ENCODE measurements at regions not wholly inside any gene's neighbourhood (a gene's known extent, or its start where the extent isn't known, plus 50 kb on each side); places are given as distances from the start of the nearest gene placed in this dataset.

DNA sequence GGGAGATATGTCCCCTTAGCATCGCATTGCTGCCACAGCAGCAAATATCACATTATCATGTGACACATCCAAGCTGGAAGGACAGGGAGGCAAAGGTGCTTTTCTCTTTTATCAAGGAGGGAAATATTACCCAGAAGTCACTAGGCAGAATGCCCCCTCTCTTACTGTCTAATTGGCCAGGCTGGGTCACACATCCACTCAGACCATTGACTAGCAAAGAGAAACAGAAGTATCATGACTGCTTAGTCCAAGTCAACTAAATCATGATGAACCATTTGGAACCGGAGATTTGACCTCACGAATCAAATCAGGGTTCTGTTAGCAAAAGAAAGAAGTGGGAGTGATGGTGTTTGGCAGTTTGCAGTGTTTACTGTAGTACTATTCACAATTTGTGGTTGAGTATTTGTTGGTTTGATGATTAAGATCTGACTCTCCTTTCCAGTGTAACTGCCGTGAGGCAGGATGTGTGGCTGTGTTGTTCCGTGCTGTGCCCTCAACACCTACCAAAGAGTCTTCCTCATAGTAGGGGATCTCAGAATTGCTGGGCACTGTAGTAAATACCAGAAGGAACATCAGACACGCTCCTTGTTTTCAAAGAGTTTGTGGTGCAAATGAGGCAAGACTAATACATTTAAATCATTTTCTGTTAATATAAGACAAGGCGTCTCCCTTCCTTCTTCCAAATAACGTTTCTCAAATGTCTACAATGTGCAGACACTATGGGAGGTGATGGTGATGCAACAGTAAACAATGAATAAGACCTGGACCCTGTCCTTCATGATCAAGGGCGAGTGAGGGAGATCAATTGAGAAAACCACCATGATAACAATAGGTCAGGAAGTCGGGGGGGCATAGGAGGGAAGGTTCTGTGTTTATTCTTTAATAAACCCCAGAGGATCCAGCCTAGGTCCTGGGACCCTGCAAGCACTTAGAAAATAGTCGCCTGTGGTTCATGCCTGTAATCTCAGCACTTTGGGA lies 194.4 kb upstream of the CRY1 start:
- Mint-ChIP-seq H3K36me3 (ENCODE audit: low read depth) (no peaks in the 10 kb centered on the region), H3K4me3 (ENCODE audit: unreplicated experiment) (no peak overlapping the region), H3K27ac (ENCODE audit: unreplicated experiment) (no peak overlapping the region), H3K4me1 (ENCODE audit: low read depth) (no peaks in the 10 kb centered on the region), H3K27me3 (ENCODE audit: low read depth) (peaks cover 19% of the 10 kb centered on the region), H3K9me3 (ENCODE audit: low read depth) (peaks cover 2% of the 10 kb centered on the region)
- DNase-seq (ENCODE audit: low spot score): no peak
- TF ChIP-seq, protein P1, sequence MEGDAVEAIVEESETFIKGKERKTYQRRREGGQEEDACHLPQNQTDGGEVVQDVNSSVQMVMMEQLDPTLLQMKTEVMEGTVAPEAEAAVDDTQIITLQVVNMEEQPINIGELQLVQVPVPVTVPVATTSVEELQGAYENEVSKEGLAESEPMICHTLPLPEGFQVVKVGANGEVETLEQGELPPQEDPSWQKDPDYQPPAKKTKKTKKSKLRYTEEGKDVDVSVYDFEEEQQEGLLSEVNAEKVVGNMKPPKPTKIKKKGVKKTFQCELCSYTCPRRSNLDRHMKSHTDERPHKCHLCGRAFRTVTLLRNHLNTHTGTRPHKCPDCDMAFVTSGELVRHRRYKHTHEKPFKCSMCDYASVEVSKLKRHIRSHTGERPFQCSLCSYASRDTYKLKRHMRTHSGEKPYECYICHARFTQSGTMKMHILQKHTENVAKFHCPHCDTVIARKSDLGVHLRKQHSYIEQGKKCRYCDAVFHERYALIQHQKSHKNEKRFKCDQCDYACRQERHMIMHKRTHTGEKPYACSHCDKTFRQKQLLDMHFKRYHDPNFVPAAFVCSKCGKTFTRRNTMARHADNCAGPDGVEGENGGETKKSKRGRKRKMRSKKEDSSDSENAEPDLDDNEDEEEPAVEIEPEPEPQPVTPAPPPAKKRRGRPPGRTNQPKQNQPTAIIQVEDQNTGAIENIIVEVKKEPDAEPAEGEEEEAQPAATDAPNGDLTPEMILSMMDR (IDR thresholded peaks at IDR 0.05): no peak

DNA sequence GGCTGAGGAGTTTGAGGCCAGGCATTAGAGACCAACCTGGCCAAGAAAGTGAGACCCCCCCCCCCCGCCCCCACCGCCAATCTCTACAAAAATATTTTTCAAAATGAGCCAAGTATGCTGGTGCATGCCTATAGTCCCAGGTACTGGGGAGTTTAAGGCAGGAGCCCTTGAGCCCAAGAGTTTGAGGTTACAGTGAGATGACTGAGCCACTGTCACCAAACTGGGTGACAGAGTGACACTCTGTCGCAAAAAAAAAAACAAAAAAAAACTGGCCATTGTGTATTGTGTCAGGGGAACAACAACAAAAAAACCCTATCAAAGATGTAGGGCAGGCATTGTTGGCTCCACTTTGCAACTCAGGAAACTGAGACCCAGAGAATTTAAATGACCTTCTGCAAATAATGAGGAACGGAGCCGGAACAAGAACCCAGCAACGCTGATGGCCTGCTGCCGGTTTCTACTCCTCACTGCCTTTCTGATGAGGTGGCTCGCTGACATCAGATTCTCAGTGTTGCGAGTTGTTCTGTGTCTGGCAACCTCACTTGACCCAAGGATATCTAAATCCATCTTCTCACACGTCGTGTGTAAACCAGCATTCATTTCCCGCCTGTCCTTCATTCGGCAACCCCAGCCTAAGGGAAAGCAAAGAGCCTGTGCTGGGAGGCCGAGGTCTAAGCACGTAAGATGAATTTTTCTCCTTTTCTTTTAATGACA lies 195.2 kb upstream of the CRY1 start:
- Mint-ChIP-seq H3K9me3 (ENCODE audit: low read depth) (peaks cover under 1% of the 10 kb centered on the region), H3K27me3 (ENCODE audit: low read depth) (peaks cover 19% of the 10 kb centered on the region)

DNA sequence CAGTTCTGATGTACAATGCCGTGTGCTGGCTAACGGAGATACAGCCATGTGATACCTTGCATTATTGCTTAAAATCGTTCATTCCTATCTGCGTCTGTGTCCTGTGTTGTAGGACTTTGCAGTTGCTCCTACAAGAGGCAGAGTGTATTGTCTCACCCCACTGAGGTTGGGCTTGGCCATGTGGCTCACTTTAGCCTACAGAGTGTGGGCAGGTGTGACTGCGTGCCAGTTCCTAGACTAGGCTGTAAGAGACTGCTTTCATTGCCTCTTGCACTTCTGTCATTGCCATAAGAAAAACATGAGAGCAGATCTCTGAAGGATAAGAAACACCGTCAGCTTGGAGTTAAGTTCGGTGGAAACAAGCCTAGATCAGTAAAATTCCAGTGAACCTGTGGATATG lies 197.7 kb upstream of the CRY1 start:
- TF ChIP-seq, protein P1 (IDR thresholded peaks at IDR 0.05): no peak
- H3K36me3 Mint-ChIP-seq (ENCODE audit: low read depth): no peaks in the 10 kb centered on the region
- H3K27me3 Mint-ChIP-seq (ENCODE audit: low read depth): peaks cover 21% of the 10 kb centered on the region

More for the DNA sequence above, 195.2 kb upstream of the CRY1 start:
- Mint-ChIP-seq H3K27ac (ENCODE audit: unreplicated experiment) (no peak overlapping the region), H3K4me3 (ENCODE audit: unreplicated experiment) (no peak overlapping the region), H3K36me3 (ENCODE audit: low read depth) (no peaks in the 10 kb centered on the region), H3K4me1 (ENCODE audit: low read depth) (no peaks in the 10 kb centered on the region)
- TF ChIP-seq, protein P1 (IDR thresholded peaks at IDR 0.05): no peak
- DNase-seq (ENCODE audit: low spot score): no peak

DNA sequence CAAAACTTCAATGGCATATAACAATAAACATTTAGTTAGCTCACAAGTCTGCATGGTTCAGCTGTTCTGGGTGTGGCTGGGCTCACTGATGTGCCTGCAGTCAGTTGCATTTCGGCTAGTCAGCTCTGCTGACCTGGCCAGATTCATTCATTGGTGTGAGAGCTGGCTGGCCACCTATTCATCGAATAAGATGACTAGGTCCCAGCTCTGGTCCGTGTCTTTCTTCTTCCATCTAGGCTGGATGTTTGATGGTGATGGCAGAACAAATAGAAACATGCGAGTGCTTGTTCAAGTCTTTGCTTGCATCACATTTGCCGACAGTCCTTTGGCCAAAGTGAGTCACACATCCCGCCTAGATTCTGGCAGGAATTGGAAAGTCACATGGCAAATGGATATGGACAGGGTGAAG lies 203.3 kb upstream of the CRY1 start:
- Mint-ChIP-seq H3K27ac (ENCODE audit: unreplicated experiment) (no peak overlapping the region), H3K4me1 (ENCODE audit: low read depth) (no peaks in the 10 kb centered on the region), H3K27me3 (ENCODE audit: low read depth) (peaks cover 21% of the 10 kb centered on the region), H3K36me3 (ENCODE audit: low read depth) (peaks cover 2% of the 10 kb centered on the region), H3K9me3 (ENCODE audit: low read depth) (no peaks in the 10 kb centered on the region), H3K4me3 (ENCODE audit: unreplicated experiment) (no peak overlapping the region)
- TF ChIP-seq, protein P1 (IDR thresholded peaks at IDR 0.05): no peak
- DNase-seq (ENCODE audit: low spot score): no peak

More for the DNA sequence above, 197.7 kb upstream of the CRY1 start:
- H3K4me1 Mint-ChIP-seq (ENCODE audit: low read depth): no peaks in the 10 kb centered on the region
- no peak for DNase-seq (ENCODE audit: low spot score)
- H3K27ac Mint-ChIP-seq (ENCODE audit: unreplicated experiment): no peak overlapping the region
- H3K9me3 Mint-ChIP-seq (ENCODE audit: low read depth): no peaks in the 10 kb centered on the region
- H3K4me3 Mint-ChIP-seq (ENCODE audit: unreplicated experiment): no peak overlapping the region

DNA sequence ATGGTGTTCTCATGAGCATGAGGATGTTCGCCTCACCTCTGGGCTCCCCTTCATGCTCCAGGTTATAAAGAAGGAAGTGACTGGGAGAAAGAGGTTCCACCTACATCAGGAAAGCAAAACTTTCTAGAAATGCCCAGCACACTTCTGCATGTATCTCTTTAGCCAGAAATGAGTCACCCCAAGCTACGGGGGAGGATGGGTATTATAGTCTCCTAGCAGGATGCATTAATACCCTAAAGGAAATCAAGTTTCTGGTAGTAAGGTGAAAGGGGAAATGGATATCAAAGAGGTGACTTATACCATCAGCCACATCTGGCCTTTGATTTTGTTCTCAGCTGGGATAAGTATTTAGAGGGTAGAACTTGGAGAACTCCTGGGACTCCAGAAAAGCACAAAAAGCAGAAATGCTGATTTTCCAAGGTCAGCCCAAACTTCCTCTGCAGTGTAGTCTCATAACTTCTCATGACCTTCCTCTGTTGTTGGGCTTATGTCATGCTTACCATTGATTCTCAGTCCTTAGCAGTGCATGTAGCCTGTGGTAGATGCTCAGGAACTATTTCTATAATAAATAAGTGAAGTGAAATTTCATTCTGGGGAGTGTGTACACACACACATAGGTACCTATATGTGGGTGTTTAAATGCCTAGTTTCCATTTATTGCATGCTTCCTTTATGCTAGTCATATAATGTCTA lies 209.4 kb upstream of the CRY1 start:
- H3K27me3 Mint-ChIP-seq (ENCODE audit: low read depth): peaks cover 33% of the 10 kb centered on the region
- peaks cover 10% of the 10 kb centered on the region for H3K9me3 Mint-ChIP-seq (ENCODE audit: low read depth)
- TF ChIP-seq, protein P1 (IDR thresholded peaks at IDR 0.05): no peak
- no peaks in the 10 kb centered on the region for H3K4me1 Mint-ChIP-seq (ENCODE audit: low read depth)
- H3K27ac Mint-ChIP-seq (ENCODE audit: unreplicated experiment): no peak overlapping the region
- H3K4me3 Mint-ChIP-seq (ENCODE audit: unreplicated experiment): no peak overlapping the region
- DNase-seq (ENCODE audit: low spot score): no peak
- no peaks in the 10 kb centered on the region for H3K36me3 Mint-ChIP-seq (ENCODE audit: low read depth)

All from chondrocyte (in vitro differentiated cells).